ENCODE measurements at regions not wholly inside any gene's neighbourhood (a gene's known extent, or its start where the extent isn't known, plus 50 kb on each side); places are given as distances from the start of the nearest gene placed in this dataset.

- no peaks in the 10 kb centered on the region for H3K9me3 ChIP-seq (ENCODE audit: insufficient read depth, low read depth, low read length)
- no peak overlapping the region for H2AFZ ChIP-seq (ENCODE audit: low read length)
- no peaks in the 10 kb centered on the region for H3F3A ChIP-seq (ENCODE audit: low read depth)
- H3K4me3 ChIP-seq (ENCODE audit: low read length, poor library complexity, severe bottlenecking): no peak overlapping the region
- H3K27me3 ChIP-seq (ENCODE audit: insufficient read depth, low read length, poor library complexity, severe bottlenecking): no peaks in the 10 kb centered on the region
- TF ChIP-seq CTCF (conservative IDR thresholded peaks at IDR 0.05; ENCODE audit: low read length) (no peak), EZH2phosphoT487 (IDR thresholded peaks at IDR 0.05; ENCODE audit: borderline replicate concordance) (no peak)
- H3K9me2 ChIP-seq (replicated peaks; ENCODE audit: low read depth, low read length): no peaks in the 10 kb centered on the region
- no peaks in the 10 kb centered on the region for H3K36me3 ChIP-seq (ENCODE audit: insufficient read depth, low read length)
- H3K9ac ChIP-seq (ENCODE audit: low read depth, low read length, poor library complexity, severe bottlenecking): no peak overlapping the region
- H3K4me2 ChIP-seq (ENCODE audit: low read depth, low read length, poor library complexity, severe bottlenecking): no peak overlapping the region
- no peaks in the 10 kb centered on the region for H4K20me1 ChIP-seq (ENCODE audit: insufficient read depth, low read length, poor library complexity, severe bottlenecking)
- no peaks in the 10 kb centered on the region for H3K4me1 ChIP-seq (ENCODE audit: insufficient read depth, low read length, poor library complexity, severe bottlenecking)
- H3K79me2 ChIP-seq (ENCODE audit: insufficient read depth, low read length): no peaks in the 10 kb centered on the region
Observed at GRCh38 chr1:238005116-238005515, 114.4 kb upstream of the ZP4 start.

GRCh38 chr1:238001818-238002217 is 111.1 kb upstream of the ZP4 start:
- no peaks in the 10 kb centered on the region for H3K27me3 ChIP-seq (ENCODE audit: insufficient read depth, low read length, poor library complexity, severe bottlenecking)
- TF ChIP-seq EZH2phosphoT487 (IDR thresholded peaks at IDR 0.05; ENCODE audit: borderline replicate concordance): no peak
- TF ChIP-seq CTCF (conservative IDR thresholded peaks at IDR 0.05; ENCODE audit: low read length): no peak

GRCh38 chr1:237999426-238000052 is 108.8 kb upstream of the ZP4 start:
- H3K4me3 ChIP-seq (ENCODE audit: low read length, poor library complexity, severe bottlenecking): no peak overlapping the region
- H4K20me1 ChIP-seq (ENCODE audit: insufficient read depth, low read length, poor library complexity, severe bottlenecking): no peaks in the 10 kb centered on the region
- H3K36me3 ChIP-seq (ENCODE audit: insufficient read depth, low read length): no peaks in the 10 kb centered on the region
- H3K4me1 ChIP-seq (ENCODE audit: insufficient read depth, low read length, poor library complexity, severe bottlenecking): no peaks in the 10 kb centered on the region
- no peak overlapping the region for H2AFZ ChIP-seq (ENCODE audit: low read length)
- TF ChIP-seq EZH2phosphoT487 (IDR thresholded peaks at IDR 0.05; ENCODE audit: borderline replicate concordance): no peak
- no peak for TF ChIP-seq CTCF (conservative IDR thresholded peaks at IDR 0.05; ENCODE audit: low read length)
- no peaks in the 10 kb centered on the region for H3K79me2 ChIP-seq (ENCODE audit: insufficient read depth, low read length)
- no peak overlapping the region for H3K4me2 ChIP-seq (ENCODE audit: low read depth, low read length, poor library complexity, severe bottlenecking)
- no peaks in the 10 kb centered on the region for H3F3A ChIP-seq (ENCODE audit: low read depth)
- H3K27me3 ChIP-seq (ENCODE audit: insufficient read depth, low read length, poor library complexity, severe bottlenecking): no peaks in the 10 kb centered on the region
- H3K9me2 ChIP-seq (replicated peaks; ENCODE audit: low read depth, low read length): no peaks in the 10 kb centered on the region
- no peak overlapping the region for H3K9ac ChIP-seq (ENCODE audit: low read depth, low read length, poor library complexity, severe bottlenecking)
- H3K9me3 ChIP-seq (ENCODE audit: insufficient read depth, low read depth, low read length): no peaks in the 10 kb centered on the region

More at GRCh38 chr1:238001818-238002217, 111.1 kb upstream of the ZP4 start:
- Histone ChIP-seq H3K4me1 (ENCODE audit: insufficient read depth, low read length, poor library complexity, severe bottlenecking) (no peaks in the 10 kb centered on the region), H3K9ac (ENCODE audit: low read depth, low read length, poor library complexity, severe bottlenecking) (no peak overlapping the region), H2AFZ (ENCODE audit: low read length) (no peak overlapping the region), H3K4me3 (ENCODE audit: low read length, poor library complexity, severe bottlenecking) (no peak overlapping the region), H3K36me3 (ENCODE audit: insufficient read depth, low read length) (no peaks in the 10 kb centered on the region), H3K79me2 (ENCODE audit: insufficient read depth, low read length) (no peaks in the 10 kb centered on the region), H3K4me2 (ENCODE audit: low read depth, low read length, poor library complexity, severe bottlenecking) (no peak overlapping the region), H3F3A (ENCODE audit: low read depth) (no peaks in the 10 kb centered on the region), H4K20me1 (ENCODE audit: insufficient read depth, low read length, poor library complexity, severe bottlenecking) (no peaks in the 10 kb centered on the region), H3K9me2 (replicated peaks; ENCODE audit: low read depth, low read length) (no peaks in the 10 kb centered on the region), H3K9me3 (ENCODE audit: insufficient read depth, low read depth, low read length) (no peaks in the 10 kb centered on the region)
